ES-I3 (cell line): ENCODE measurements at regions not wholly inside any gene's neighbourhood (a gene's known extent, or its start where the extent isn't known, plus 50 kb on each side); places are given as distances from the start of the nearest gene placed in this dataset.

Experiments
- H3K36me3 ChIP-seq: 2 replicates; pipeline ENCODE4 v1.6.1; 2013; ENCODE audit warnings: mild to moderate bottlenecking, low read length, control low read depth, moderate library complexity; ENCODE audit not compliant: insufficient read depth
- H3K4me1 ChIP-seq: 2 replicates; pipeline ENCODE4 v1.6.1; 2013; ENCODE audit warnings: mild to moderate bottlenecking, control low read depth, low read length; ENCODE audit not compliant: insufficient read depth
- H3K9ac ChIP-seq: 2 replicates; pipeline ENCODE4 v1.6.1; 2013; ENCODE audit warnings: low read depth, mild to moderate bottlenecking, low read length, moderate library complexity
- H3K9me3 ChIP-seq: 2 replicates; pipeline ENCODE4 v1.6.1; 2013; ENCODE audit warnings: mild to moderate bottlenecking, low read length, moderate library complexity; ENCODE audit not compliant: control insufficient read depth, insufficient read depth

DNA sequence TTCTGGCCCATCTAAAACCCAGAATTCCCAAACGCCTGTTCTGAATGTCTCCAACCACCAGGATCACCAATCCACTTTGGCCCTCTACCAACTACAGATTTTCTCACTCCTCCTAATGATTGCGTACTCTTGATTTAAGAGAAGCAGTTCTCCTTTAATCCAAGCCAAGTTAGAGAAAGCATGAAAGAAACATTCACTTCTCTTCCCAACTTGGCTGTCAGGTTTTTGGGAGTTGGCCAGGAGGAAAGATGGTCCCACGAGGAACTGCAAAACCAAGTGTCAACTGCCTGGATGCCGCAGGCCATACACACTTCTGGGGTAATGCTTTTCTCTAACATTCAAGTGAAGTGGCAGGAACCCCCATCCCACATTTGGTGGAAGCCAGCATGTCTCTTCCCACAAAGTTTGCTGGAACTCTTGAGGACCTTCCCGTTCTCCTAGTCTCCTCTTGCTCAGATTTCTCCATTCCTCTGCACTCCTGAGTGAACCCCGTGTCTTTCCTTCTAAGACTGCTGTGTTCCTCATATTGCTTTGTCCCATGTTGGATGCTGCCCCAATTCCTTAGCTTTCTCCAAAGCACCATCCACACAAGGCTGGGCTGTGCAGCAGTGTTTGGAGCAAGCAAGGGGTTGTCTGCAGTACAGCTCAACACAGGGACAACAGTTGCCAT lies 138.5 kb upstream of the LGALSL start:
- H3K9me3 ChIP-seq, result no peaks in the 10 kb centered on the region
- peaks cover 20% of the 10 kb centered on the region for H3K4me1 ChIP-seq
- no peaks in the 10 kb centered on the region for H3K36me3 ChIP-seq
- no peak overlapping the region for H3K9ac ChIP-seq

DNA sequence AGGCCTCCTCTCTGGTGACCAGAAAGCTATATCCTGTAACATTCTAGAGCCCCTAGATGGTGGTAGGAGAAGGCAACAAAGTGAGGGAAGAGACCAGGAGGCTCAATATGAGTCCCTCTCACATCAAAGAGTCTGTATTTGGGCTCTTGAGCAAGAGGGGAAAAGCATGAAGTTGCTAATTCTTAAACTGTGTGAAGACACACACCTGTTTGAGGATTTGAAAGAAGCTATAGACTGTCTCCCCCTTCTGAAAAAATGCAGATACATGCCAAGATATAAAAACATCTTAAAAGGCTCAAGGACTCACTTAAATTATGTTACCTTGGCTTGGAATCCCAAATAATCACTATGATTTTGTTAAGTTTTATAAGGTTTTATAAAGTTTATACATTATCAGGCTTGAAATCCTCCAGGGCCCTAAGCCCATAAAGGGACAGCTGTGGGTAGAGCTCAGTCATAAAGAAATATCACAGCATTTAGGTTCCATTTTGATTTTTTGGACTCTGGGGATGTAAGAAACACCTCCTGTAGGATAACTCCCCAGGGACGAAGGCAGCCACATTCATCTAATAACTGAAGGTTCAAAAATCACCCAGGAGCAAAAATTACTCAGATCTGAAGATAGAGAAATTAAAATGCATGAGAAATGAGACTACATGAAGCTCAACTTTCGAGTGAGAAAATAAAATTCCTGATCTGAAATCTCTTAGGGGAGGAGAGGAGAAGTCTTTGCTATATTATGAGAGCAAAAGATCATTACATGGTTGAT lies 136.1 kb upstream of the LGALSL start:
- no peaks in the 10 kb centered on the region for H3K4me1 ChIP-seq
- H3K36me3 ChIP-seq, result no peaks in the 10 kb centered on the region
- no peaks in the 10 kb centered on the region for H3K9me3 ChIP-seq
- no peak overlapping the region for H3K9ac ChIP-seq

DNA sequence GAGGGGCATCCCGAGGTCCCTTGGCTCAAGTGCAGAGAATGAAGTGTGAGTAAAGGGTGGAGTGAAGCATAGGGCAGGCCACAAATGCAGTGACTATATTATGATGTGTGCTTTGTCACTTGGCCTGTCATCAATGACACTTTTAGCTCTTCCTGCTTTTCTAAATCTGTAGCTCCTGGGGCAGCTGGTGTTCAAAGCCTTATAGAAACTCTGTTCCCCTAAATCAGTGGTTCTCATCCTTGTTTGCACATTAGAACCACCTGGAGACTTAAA lies 135.6 kb upstream of the LGALSL start:
- Histone ChIP-seq H3K36me3 (no peaks in the 10 kb centered on the region), H3K9ac (no peak overlapping the region), H3K4me1 (no peaks in the 10 kb centered on the region), H3K9me3 (no peaks in the 10 kb centered on the region)

DNA sequence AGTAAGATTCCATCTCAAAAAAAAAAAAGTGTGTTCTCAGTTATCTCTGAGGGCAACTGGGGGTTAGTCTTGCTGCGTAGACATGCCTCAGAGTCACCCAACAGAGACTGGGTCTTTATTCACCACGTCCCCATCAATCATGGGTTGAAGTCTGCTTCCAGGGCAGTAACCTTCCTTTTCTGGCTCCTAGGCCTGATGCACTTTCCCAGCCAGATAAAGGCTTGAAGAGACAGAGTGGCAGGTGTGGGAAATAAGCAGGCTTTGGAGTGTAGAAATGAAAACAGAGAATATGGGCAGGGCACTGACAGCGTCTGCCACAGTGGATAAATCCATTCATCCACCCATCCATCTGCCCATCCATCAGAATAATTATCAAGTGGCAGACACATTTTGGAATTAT lies 134.1 kb upstream of the LGALSL start:
- Histone ChIP-seq H3K9ac (no peak overlapping the region), H3K36me3 (no peaks in the 10 kb centered on the region), H3K9me3 (no peaks in the 10 kb centered on the region)

DNA sequence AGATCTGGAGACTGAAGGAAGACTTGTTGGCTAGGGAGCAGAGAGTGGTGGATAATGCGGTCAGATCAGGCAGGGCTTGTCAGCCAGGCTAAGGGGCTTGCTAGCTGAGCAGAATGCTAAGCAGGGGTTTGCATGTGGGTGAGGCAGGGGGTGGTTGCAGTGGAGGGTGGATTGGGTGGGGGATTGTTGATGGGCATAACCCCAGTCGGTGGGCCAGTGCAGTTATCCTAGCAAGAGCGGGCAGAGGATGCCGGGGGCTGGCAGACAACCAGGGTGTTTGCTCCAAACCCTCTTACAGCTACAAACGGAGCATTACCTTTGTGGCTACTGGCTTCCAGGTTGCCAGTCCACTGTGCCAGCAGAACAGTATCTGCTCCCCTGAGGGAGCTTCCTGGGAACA lies 131.5 kb upstream of the LGALSL start:
- no peaks in the 10 kb centered on the region for H3K36me3 ChIP-seq
- H3K9me3 ChIP-seq, result no peaks in the 10 kb centered on the region
- H3K4me1 ChIP-seq, result no peaks in the 10 kb centered on the region
- H3K9ac ChIP-seq, result no peak overlapping the region

More for the DNA sequence above, 134.1 kb upstream of the LGALSL start:
- no peaks in the 10 kb centered on the region for H3K4me1 ChIP-seq

DNA sequence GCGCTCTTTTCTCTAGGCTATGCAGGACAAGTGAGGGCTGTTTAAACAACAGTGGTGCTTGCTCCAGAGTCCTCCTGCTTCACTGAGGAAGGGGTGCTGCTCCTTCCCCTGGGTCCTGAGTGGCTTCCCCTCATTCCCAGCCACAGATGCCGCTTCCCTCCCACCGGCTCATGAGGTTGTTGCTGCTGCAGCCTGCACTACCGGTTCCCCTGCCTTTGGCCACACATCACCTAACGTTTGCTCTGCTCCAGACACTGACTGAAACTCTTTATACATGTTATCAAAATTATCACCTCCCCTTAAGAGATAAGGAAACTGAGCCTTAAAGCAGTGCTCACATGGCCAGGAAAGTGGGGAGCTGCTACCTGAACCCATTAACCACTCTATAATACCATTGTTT lies 130.8 kb upstream of the LGALSL start:
- peaks cover 2% of the 10 kb centered on the region; the same call in 1 of the 2 replicates for H3K4me1 ChIP-seq
- no peaks in the 10 kb centered on the region for H3K9me3 ChIP-seq
- H3K9ac ChIP-seq, result no peak overlapping the region
- H3K36me3 ChIP-seq, result no peaks in the 10 kb centered on the region

DNA sequence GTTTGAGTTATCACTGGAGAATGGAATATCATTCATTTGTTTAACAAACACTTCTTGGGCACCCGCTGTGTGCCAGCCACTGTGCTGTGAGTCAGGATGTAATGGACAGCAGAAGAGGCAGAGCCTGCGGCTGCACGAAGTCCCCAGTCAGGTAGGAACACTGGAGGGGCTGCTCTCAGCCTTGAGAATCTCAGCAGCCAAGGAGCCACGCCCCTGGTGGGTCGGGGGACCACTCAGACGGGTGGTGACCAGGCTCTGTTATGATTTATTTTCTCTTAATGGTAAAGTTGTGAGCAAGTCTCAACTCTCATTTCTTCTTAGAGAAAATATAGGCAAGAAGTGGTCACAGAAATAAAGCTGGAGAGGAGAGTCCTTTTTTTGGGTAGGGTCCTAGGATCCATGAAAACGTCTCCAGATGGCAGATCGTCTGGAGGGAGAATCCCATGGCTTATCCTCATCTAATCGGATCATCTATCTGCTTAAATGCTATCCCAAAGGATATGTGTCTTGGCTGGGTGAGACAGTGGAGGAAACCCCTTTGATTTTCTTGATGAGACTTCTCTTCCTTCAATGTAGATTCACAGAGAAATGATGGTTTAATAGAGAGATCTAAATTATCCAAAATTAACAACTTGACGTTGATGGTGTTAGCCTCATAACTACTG lies 129.1 kb upstream of the LGALSL start:
- Histone ChIP-seq H3K4me1 (peaks cover 4% of the 10 kb centered on the region; the same call in 1 of the 2 replicates), H3K36me3 (no peaks in the 10 kb centered on the region), H3K9me3 (no peaks in the 10 kb centered on the region), H3K9ac (no peak overlapping the region)

DNA sequence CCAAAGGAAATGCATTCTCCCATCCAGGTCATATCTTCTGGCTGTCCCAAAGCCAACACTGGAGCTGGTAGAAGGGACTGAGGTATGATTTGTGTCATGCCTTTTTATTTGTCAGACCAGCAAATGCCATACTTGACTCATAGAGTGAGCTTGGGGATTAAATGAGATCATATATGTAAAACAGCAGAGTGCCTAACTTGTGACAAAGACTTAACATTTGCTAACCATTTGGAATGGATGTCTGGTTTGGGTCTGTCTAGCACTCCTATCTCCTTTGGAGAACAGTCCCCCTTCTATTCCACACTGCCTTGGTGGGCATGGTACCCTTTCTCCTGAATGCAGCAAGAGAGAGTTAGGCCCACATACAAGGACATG lies 128.5 kb upstream of the LGALSL start:
- no peak overlapping the region for H3K9ac ChIP-seq
- no peaks in the 10 kb centered on the region for H3K9me3 ChIP-seq
- H3K4me1 ChIP-seq, result peaks cover 8% of the 10 kb centered on the region; the same call in 1 of the 2 replicates
- H3K36me3 ChIP-seq, result no peaks in the 10 kb centered on the region

DNA sequence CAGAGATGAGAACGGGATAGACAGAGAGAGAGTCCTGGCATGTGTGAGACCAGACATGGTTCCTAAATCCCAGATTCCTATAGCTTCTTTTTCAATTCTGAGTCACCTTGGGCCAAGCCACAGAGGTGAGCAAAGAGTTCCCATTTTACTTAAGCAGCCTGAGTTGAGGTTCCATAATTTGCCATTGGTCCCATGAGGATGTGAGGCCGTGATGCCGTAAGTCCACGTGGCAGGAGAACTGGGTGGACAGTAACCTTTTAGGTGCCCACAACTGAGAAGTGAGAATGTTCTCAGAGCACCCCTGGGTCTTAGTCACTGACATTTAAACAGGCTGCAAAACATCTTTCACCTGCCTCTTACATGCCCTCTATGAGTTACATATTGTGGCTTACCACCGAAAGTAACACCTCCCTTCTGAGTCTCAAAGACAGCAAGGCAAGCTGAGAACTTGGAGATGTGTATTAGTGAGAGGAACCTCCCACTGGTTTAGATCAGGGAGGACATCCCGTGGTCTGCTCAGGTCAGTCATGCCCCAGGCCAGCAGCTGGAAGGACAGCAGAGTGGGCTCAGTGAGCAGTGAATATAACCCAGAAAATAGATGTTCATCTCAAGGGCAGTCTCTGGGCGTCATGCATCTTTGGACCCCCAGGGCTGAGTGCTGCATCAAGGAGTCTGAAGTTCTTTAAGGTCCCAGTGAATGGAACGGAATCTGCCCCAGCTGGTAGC lies 127.9 kb upstream of the LGALSL start:
- H3K9ac ChIP-seq, result no peak overlapping the region
- peaks cover 9% of the 10 kb centered on the region; the same call in 1 of the 2 replicates for H3K4me1 ChIP-seq

DNA sequence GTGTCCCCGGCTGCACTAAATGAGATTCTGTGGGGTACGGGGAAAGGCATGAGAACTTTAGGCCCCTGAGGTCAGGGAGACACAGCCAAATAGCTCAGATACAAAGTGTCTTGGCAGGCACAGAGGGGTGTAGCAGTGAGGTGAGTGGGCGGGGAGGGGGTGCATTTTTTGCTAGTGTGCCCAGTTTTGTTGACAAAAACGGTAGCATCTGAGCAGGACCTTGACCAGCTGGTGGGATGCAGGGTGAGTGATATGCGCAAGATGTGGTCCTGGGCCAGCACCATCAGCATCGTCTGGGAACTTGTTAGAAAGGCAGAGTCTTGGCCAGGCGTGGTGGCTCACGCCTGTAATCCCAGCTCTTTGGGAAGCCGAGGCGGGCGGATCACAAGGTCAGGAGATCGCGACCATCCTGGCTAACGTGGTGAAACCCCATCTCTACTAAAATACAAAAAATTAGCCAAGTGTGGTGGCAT lies 127.3 kb upstream of the LGALSL start:
- Histone ChIP-seq H3K9ac (no peak overlapping the region), H3K9me3 (no peaks in the 10 kb centered on the region), H3K4me1 (peaks cover 14% of the 10 kb centered on the region), H3K36me3 (no peaks in the 10 kb centered on the region)

More for the DNA sequence above, 127.9 kb upstream of the LGALSL start:
- no peaks in the 10 kb centered on the region for H3K36me3 ChIP-seq
- no peaks in the 10 kb centered on the region for H3K9me3 ChIP-seq

DNA sequence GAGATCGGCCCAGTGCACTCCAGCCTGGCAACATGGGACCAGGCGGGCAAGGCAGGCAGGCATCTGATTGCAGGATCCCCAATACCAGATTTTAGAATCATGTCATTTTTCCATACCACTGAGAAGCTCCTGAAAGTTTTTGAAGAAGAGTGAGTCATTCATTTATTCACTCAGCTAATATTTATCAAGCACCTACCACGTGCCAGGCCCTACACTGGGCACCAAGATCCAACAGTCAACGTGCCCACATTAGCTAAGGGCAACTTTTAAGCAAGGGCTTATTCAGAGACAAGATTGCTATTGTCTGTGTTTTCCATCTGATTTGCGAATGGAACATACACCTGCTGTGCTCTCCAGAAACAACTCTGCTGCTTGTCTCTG lies 126.8 kb upstream of the LGALSL start:
- H3K4me1 ChIP-seq, result peaks cover 19% of the 10 kb centered on the region
- H3K9ac ChIP-seq, result no peak overlapping the region
- H3K9me3 ChIP-seq, result no peaks in the 10 kb centered on the region
- H3K36me3 ChIP-seq, result no peaks in the 10 kb centered on the region

DNA sequence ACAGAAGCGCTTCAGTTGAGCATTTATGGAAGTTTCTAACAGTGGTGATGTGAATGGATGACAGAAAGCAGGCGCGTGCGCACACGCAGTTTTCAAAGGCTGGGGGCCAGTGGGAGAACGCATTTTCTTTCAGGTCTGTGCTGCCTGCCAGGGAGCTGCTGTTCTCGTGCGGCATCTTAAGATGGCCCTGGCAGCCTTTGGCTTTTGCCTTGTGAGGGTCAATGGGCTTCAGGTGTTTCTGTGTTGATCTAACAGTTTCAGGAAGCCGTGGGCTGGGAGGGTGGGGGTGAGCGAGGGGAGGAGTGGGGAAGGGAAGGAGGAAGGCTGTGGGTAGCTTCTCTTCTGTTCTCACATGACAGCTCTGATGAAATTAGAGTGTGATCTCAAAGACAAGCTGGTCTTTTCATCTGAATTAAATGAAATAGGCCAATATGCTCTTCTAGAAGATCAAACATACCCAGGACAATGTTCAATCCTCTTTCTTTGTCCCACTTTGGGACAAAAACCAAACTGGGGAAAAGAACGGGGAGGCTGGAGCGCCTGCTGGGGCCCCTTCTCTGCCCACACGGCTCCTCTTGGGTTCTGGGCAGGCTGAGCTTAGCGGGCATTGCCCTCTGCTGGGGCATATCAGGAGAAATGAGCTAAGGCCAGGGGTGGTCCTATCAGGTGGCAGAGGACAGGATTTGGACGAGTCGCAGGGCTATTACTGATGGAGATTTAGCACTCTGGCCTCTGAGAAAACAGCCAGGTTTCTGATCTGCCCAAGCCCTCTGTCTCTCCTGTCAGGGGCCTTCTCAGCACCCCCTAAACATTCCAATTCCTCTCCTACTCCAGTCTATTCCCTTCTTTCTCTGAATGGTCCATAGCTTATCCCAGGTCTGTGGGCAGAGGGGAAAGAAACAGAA lies 126.2 kb upstream of the LGALSL start:
- Histone ChIP-seq H3K9ac (no peak overlapping the region), H3K9me3 (no peaks in the 10 kb centered on the region), H3K36me3 (no peaks in the 10 kb centered on the region), H3K4me1 (peaks cover 19% of the 10 kb centered on the region)

DNA sequence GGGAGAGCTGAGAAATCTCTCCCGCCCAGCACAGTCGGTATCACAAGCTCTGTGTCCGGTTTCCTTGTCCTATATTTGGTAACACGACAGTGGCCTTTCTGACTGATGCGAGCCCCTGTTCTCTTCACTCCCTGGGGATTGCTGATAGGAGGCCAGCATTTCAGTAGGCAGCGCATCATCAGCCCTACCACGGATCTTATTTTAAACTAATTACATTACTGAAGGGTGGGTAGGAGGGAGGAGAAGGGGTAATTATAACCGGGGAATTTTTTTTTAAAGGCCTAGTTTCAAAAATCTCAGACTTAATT lies 125.6 kb upstream of the LGALSL start:
- no peaks in the 10 kb centered on the region for H3K9me3 ChIP-seq
- H3K9ac ChIP-seq, result no peak overlapping the region
- no peaks in the 10 kb centered on the region for H3K36me3 ChIP-seq
- H3K4me1 ChIP-seq, result peaks cover 19% of the 10 kb centered on the region

DNA sequence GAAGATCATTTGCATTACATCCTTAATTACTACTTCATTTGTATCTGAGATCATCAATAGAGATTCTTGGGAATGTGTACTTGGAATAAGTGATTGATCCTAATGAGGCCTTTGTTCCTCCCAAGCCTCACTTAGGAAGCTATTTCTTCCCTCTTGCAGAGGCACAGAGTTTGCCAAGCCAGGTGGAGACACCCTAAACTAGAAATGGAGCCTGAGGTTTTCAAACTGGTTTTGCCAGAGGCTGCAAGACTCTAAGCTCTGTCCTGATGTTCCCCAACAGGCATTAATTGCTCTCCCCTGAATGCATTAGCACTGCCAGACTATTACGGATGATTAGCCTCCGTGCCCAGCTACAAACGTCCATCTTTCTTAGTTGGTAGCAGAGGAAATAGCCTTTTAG lies 125.2 kb upstream of the LGALSL start:
- peaks cover 19% of the 10 kb centered on the region for H3K4me1 ChIP-seq
- H3K36me3 ChIP-seq, result no peaks in the 10 kb centered on the region
- H3K9ac ChIP-seq, result no peak overlapping the region
- H3K9me3 ChIP-seq, result no peaks in the 10 kb centered on the region
